ENCODE measurements at regions not wholly inside any gene's neighbourhood (a gene's known extent, or its start where the extent isn't known, plus 50 kb on each side); places are given as distances from the start of the nearest gene placed in this dataset.
A peak's percentile ranks its signal among the peaks of the same experiment; 100 is the strongest.
"Not testable (repeated sequence)": the region's sequence is repeated elsewhere in the genome, so short reads cannot be mapped to it uniquely, and the experiment has no call there.

- Histone ChIP-seq H3K27ac (ENCODE audit: low read depth, low read length, severe bottlenecking) (no peak overlapping the region), H3K9me3 (ENCODE audit: control insufficient read depth, low read length) (no peaks in the 10 kb centered on the region), H3K4me3 (ENCODE audit: extremely low read depth, insufficient read depth, low read length, poor library complexity, severe bottlenecking) (no peak overlapping the region), H3K4me1 (ENCODE audit: control insufficient read depth, insufficient read depth, low read length, poor library complexity, severe bottlenecking) (no peaks in the 10 kb centered on the region), H3K36me3 (ENCODE audit: control insufficient read depth, insufficient read depth, low read length) (no peaks in the 10 kb centered on the region)
- WGBS, 2 experiments (ENCODE audit: insufficient coverage in 2 of 2): 90% methylated on average over 2 of the region's 2 CpGs; no CpG with 5 or more reads in 1 of the 2 experiments
Measured at GRCh38 chr18:47710451-47710850, 220.0 kb downstream of the SMAD2 start.

DNA sequence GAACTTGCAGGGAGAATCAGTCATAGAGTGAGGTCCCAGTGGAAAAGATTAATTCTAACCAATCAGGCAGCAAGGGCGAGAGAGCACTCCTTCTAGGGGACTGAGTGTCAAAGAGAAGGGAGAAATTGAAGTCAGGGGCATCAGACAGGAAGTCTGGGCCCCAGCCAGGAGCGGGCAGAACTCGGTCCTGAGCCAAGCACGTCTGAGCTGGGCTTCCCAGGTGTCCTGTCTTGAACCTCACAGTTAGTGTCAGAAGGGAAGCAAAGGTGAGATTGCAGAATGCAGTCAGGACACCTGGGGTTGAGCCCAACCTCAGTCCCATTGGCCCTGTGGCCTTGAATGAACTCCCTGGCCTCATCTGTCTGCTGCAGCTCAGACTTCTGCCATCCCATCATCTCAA lies 220.9 kb downstream of the SMAD2 start:
- Histone ChIP-seq H3K4me3 (ENCODE audit: extremely low read depth, insufficient read depth, low read length, poor library complexity, severe bottlenecking) (no peak overlapping the region), H3K36me3 (ENCODE audit: control insufficient read depth, insufficient read depth, low read length) (no peaks in the 10 kb centered on the region)
- 70 to 80% methylated on average over 4 of the region's 4 CpGs for WGBS, 2 experiments (ENCODE audit: insufficient coverage in 2 of 2)

DNA sequence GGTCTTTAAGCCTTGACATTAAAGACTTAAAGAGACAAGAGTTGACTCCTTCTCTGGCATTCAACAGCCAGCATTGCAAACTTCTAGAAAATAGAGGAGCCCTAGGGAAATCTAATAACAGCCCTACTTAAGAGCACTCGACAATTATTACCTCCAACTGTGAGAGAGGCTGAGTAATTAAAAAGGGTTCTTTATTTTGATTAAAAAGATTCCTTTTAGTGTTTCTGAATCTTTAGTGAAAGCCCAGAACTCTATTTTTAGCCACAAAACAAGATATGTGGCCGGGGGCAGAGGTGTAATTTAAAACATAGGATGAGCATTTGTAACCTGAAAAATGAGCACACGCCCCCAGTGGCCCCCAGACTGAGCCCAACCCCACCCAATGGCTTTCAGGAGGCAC lies 222.3 kb downstream of the SMAD2 start:
- no peak overlapping the region for H3K4me3 ChIP-seq (ENCODE audit: extremely low read depth, insufficient read depth, low read length, poor library complexity, severe bottlenecking)
- no peaks in the 10 kb centered on the region for H3K4me1 ChIP-seq (ENCODE audit: control insufficient read depth, insufficient read depth, low read length, poor library complexity, severe bottlenecking)
- H3K27ac ChIP-seq (ENCODE audit: low read depth, low read length, severe bottlenecking): no peak overlapping the region
- no peaks in the 10 kb centered on the region for H3K36me3 ChIP-seq (ENCODE audit: control insufficient read depth, insufficient read depth, low read length)
- WGBS, 2 experiments (ENCODE audit: insufficient coverage in 2 of 2): 60 to 100% methylated on average over 1 of the region's 3 CpGs
- no peaks in the 10 kb centered on the region for H3K9me3 ChIP-seq (ENCODE audit: control insufficient read depth, low read length)

More for the DNA sequence above, 220.9 kb downstream of the SMAD2 start:
- no peaks in the 10 kb centered on the region for H3K9me3 ChIP-seq (ENCODE audit: control insufficient read depth, low read length)
- no peak overlapping the region for H3K27ac ChIP-seq (ENCODE audit: low read depth, low read length, severe bottlenecking)
- no peaks in the 10 kb centered on the region for H3K4me1 ChIP-seq (ENCODE audit: control insufficient read depth, insufficient read depth, low read length, poor library complexity, severe bottlenecking)

DNA sequence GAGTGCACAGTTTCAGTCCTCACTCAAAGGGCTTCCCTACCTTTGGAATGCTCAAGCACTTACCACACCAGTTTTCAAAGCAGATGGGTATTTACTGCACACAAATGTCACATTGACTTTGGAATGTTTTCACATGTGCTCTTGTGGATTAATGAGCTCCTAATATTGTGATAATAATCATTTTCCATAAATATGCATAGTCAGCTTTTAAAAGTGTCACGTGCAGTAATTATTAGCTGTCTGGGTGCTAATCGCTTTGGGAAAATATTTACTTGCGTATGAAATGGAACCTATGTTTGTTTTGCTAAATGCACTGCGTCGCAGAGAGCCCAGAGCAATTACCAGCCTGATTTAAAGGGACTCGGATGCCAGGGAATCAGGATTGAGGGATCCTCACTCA lies 229.3 kb downstream of the SMAD2 start:
- Histone ChIP-seq H3K4me3 (ENCODE audit: extremely low read depth, insufficient read depth, low read length, poor library complexity, severe bottlenecking) (no peak overlapping the region), H3K36me3 (ENCODE audit: control insufficient read depth, insufficient read depth, low read length) (no peaks in the 10 kb centered on the region), H3K4me1 (ENCODE audit: control insufficient read depth, insufficient read depth, low read length, poor library complexity, severe bottlenecking) (no peaks in the 10 kb centered on the region), H3K9me3 (ENCODE audit: control insufficient read depth, low read length) (no peaks in the 10 kb centered on the region), H3K27ac (ENCODE audit: low read depth, low read length, severe bottlenecking) (no peak overlapping the region)
- WGBS, 2 experiments (ENCODE audit: insufficient coverage in 2 of 2): 79 to 81% methylated on average over 6 of the region's 6 CpGs

- Histone ChIP-seq H3K27ac (ENCODE audit: low read depth, low read length, severe bottlenecking) (no peak overlapping the region), H3K36me3 (ENCODE audit: control insufficient read depth, insufficient read depth, low read length) (no peaks in the 10 kb centered on the region), H3K9me3 (ENCODE audit: control insufficient read depth, low read length) (no peaks in the 10 kb centered on the region), H3K4me3 (ENCODE audit: extremely low read depth, insufficient read depth, low read length, poor library complexity, severe bottlenecking) (no peak overlapping the region), H3K4me1 (ENCODE audit: control insufficient read depth, insufficient read depth, low read length, poor library complexity, severe bottlenecking) (no peaks in the 10 kb centered on the region)
- WGBS, 2 experiments (ENCODE audit: insufficient coverage in 2 of 2): 85 to 88% methylated on average over 8 of the region's 9 CpGs
Measured at GRCh38 chr18:47696870-47697269, 233.6 kb downstream of the SMAD2 start.

- Histone ChIP-seq H3K4me3 (ENCODE audit: extremely low read depth, insufficient read depth, low read length, poor library complexity, severe bottlenecking) (no peak overlapping the region), H3K9me3 (ENCODE audit: control insufficient read depth, low read length) (no peaks in the 10 kb centered on the region), H3K4me1 (ENCODE audit: control insufficient read depth, insufficient read depth, low read length, poor library complexity, severe bottlenecking) (peaks cover 9% of the 10 kb centered on the region), H3K36me3 (ENCODE audit: control insufficient read depth, insufficient read depth, low read length) (no peaks in the 10 kb centered on the region), H3K27ac (ENCODE audit: low read depth, low read length, severe bottlenecking) (no peak overlapping the region)
- WGBS, 2 experiments (ENCODE audit: insufficient coverage in 2 of 2): 87 to 100% methylated on average over 2 to 3 of the region's 4 CpGs
Measured at GRCh38 chr18:47691611-47692010, 238.8 kb downstream of the SMAD2 start.

- 83 to 86% methylated on average over 2 to 3 of the region's 3 CpGs for WGBS, 2 experiments (ENCODE audit: insufficient coverage in 2 of 2)
- not testable (repeated sequence) for H3K9me3 ChIP-seq (ENCODE audit: control insufficient read depth, low read length); H3K4me1 ChIP-seq (ENCODE audit: control insufficient read depth, insufficient read depth, low read length, poor library complexity, severe bottlenecking); H3K4me3 ChIP-seq (ENCODE audit: extremely low read depth, insufficient read depth, low read length, poor library complexity, severe bottlenecking); H3K36me3 ChIP-seq (ENCODE audit: control insufficient read depth, insufficient read depth, low read length); H3K27ac ChIP-seq (ENCODE audit: low read depth, low read length, severe bottlenecking)
Measured at GRCh38 chr18:47690778-47691177, 239.7 kb downstream of the SMAD2 start.

- peak overlapping the region; percentile 23 for H3K27ac ChIP-seq (ENCODE audit: low read depth, low read length, severe bottlenecking)
- no peak overlapping the region for H3K4me3 ChIP-seq (ENCODE audit: extremely low read depth, insufficient read depth, low read length, poor library complexity, severe bottlenecking)
- H3K4me1 ChIP-seq (ENCODE audit: control insufficient read depth, insufficient read depth, low read length, poor library complexity, severe bottlenecking): peaks cover 9% of the 10 kb centered on the region
Measured at GRCh38 chr18:47689371-47689770, 241.1 kb downstream of the SMAD2 start.

DNA sequence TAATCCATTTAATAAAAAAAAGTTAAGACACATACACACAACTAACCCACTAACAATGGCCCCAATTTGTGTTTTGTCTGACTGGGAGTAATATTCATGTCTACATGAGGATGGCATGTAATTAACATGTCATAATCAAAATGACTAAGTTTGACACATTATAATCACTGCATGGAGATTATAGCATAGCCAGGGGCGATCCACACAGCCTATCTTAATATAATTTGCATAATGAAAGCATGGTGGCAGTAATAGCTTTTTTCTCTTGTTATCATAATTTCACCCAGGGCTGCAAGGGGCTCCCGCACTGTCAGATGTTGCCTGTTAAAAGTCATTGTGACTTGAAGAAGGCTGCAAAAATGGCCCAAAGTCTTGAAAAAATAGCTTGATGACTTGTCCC lies 243.7 kb downstream of the SMAD2 start:
- no peaks in the 10 kb centered on the region for H3K36me3 ChIP-seq (ENCODE audit: control insufficient read depth, insufficient read depth, low read length)
- H3K4me3 ChIP-seq (ENCODE audit: extremely low read depth, insufficient read depth, low read length, poor library complexity, severe bottlenecking): no peak overlapping the region
- 100% methylated on average over 1 of the region's 2 CpGs; no CpG with 5 or more reads in 1 of the 2 experiments for WGBS, 2 experiments (ENCODE audit: insufficient coverage in 2 of 2)
- H3K9me3 ChIP-seq (ENCODE audit: control insufficient read depth, low read length): no peaks in the 10 kb centered on the region
- no peak overlapping the region for H3K27ac ChIP-seq (ENCODE audit: low read depth, low read length, severe bottlenecking)
- peaks cover 9% of the 10 kb centered on the region for H3K4me1 ChIP-seq (ENCODE audit: control insufficient read depth, insufficient read depth, low read length, poor library complexity, severe bottlenecking)

More at GRCh38 chr18:47689371-47689770, 241.1 kb downstream of the SMAD2 start:
- no peaks in the 10 kb centered on the region for H3K36me3 ChIP-seq (ENCODE audit: control insufficient read depth, insufficient read depth, low read length)
- no peaks in the 10 kb centered on the region for H3K9me3 ChIP-seq (ENCODE audit: control insufficient read depth, low read length)
- WGBS, 2 experiments (ENCODE audit: insufficient coverage in 2 of 2): 15 to 24% methylated on average over 2 to 3 of the region's 3 CpGs

DNA sequence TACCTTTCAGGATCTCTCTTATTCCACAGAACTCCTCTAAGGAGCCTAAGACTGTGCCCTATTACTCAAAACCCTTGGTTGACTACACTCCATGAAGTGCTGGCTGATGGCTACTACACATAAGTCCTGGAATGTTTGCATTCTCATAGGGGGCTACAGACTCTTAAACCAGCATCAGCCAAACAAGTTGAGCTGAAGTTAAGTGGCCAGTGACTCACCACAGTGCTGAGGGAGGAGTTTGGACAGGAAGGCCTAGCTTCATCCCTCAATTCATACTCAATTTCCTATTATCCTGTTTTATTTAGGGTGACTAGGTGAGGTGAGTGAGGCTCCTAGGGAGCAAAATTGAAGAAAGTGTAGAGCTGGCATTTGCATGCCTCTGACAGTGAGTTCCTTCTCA lies 246.7 kb downstream of the SMAD2 start:
- no peaks in the 10 kb centered on the region for H3K9me3 ChIP-seq (ENCODE audit: control insufficient read depth, low read length)
- H3K36me3 ChIP-seq (ENCODE audit: control insufficient read depth, insufficient read depth, low read length): no peaks in the 10 kb centered on the region
- no peak overlapping the region for H3K4me3 ChIP-seq (ENCODE audit: extremely low read depth, insufficient read depth, low read length, poor library complexity, severe bottlenecking)
- H3K27ac ChIP-seq (ENCODE audit: low read depth, low read length, severe bottlenecking): no peak overlapping the region
- H3K4me1 ChIP-seq (ENCODE audit: control insufficient read depth, insufficient read depth, low read length, poor library complexity, severe bottlenecking): no peaks in the 10 kb centered on the region

GRCh38 chr18:47682876-47683275 lies 247.6 kb downstream of the SMAD2 start:
- H3K27ac ChIP-seq (ENCODE audit: low read depth, low read length, severe bottlenecking): no peak overlapping the region
- H3K4me3 ChIP-seq (ENCODE audit: extremely low read depth, insufficient read depth, low read length, poor library complexity, severe bottlenecking): no peak overlapping the region
- H3K36me3 ChIP-seq (ENCODE audit: control insufficient read depth, insufficient read depth, low read length): no peaks in the 10 kb centered on the region
- no peaks in the 10 kb centered on the region for H3K9me3 ChIP-seq (ENCODE audit: control insufficient read depth, low read length)
- no peaks in the 10 kb centered on the region for H3K4me1 ChIP-seq (ENCODE audit: control insufficient read depth, insufficient read depth, low read length, poor library complexity, severe bottlenecking)
- no CpG with 5 or more reads among the region's 3 CpGs for WGBS, 2 experiments (ENCODE audit: insufficient coverage in 2 of 2)
